ENCODE measurements at regions not wholly inside any gene's neighbourhood (a gene's known extent, or its start where the extent isn't known, plus 50 kb on each side); places are given as distances from the start of the nearest gene placed in this dataset.

GRCh38 chr6:119431799-119432198, 82.2 kb upstream of the MAN1A1 start:
- TF ChIP-seq FOXP2 (optimal IDR thresholded peaks at IDR 0.05; ENCODE audit: borderline replicate concordance, extremely low read depth, extremely low read length, insufficient read depth) (no peak), POLR2AphosphoS5 (IDR thresholded peaks at IDR 0.05; ENCODE audit: low read depth, low read length) (no peak), SIN3A (IDR thresholded peaks at IDR 0.05; ENCODE audit: borderline replicate concordance, insufficient read depth, low read length) (no peak), TAF1 (IDR thresholded peaks at IDR 0.05; ENCODE audit: borderline replicate concordance, insufficient read depth, low read length) (no peak)
- TF ChIP-seq, protein P1, sequence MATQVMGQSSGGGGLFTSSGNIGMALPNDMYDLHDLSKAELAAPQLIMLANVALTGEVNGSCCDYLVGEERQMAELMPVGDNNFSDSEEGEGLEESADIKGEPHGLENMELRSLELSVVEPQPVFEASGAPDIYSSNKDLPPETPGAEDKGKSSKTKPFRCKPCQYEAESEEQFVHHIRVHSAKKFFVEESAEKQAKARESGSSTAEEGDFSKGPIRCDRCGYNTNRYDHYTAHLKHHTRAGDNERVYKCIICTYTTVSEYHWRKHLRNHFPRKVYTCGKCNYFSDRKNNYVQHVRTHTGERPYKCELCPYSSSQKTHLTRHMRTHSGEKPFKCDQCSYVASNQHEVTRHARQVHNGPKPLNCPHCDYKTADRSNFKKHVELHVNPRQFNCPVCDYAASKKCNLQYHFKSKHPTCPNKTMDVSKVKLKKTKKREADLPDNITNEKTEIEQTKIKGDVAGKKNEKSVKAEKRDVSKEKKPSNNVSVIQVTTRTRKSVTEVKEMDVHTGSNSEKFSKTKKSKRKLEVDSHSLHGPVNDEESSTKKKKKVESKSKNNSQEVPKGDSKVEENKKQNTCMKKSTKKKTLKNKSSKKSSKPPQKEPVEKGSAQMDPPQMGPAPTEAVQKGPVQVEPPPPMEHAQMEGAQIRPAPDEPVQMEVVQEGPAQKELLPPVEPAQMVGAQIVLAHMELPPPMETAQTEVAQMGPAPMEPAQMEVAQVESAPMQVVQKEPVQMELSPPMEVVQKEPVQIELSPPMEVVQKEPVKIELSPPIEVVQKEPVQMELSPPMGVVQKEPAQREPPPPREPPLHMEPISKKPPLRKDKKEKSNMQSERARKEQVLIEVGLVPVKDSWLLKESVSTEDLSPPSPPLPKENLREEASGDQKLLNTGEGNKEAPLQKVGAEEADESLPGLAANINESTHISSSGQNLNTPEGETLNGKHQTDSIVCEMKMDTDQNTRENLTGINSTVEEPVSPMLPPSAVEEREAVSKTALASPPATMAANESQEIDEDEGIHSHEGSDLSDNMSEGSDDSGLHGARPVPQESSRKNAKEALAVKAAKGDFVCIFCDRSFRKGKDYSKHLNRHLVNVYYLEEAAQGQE (IDR thresholded peaks at IDR 0.05; ENCODE audit: insufficient read depth in 1 of 2, low read depth in 2 of 2, low read length in 2 of 2), result no peak

- TF ChIP-seq FOXP2 (optimal IDR thresholded peaks at IDR 0.05; ENCODE audit: borderline replicate concordance, extremely low read depth, extremely low read length, insufficient read depth), result no peak
- TF ChIP-seq TAF1 (IDR thresholded peaks at IDR 0.05; ENCODE audit: borderline replicate concordance, insufficient read depth, low read length), result no peak
- TF ChIP-seq SIN3A (IDR thresholded peaks at IDR 0.05; ENCODE audit: borderline replicate concordance, insufficient read depth, low read length), result no peak
- TF ChIP-seq, protein P1 (IDR thresholded peaks at IDR 0.05; ENCODE audit: insufficient read depth in 1 of 2, low read depth in 2 of 2, low read length in 2 of 2), result no peak
- TF ChIP-seq POLR2AphosphoS5 (IDR thresholded peaks at IDR 0.05; ENCODE audit: low read depth, low read length), result no peak
Observed at GRCh38 chr6:119430805-119431204, 81.2 kb upstream of the MAN1A1 start.

GRCh38 chr6:119428633-119429032, 79.1 kb upstream of the MAN1A1 start:
- no peak for TF ChIP-seq TAF1 (IDR thresholded peaks at IDR 0.05; ENCODE audit: borderline replicate concordance, insufficient read depth, low read length)
- TF ChIP-seq, protein P1 (IDR thresholded peaks at IDR 0.05; ENCODE audit: insufficient read depth in 1 of 2, low read depth in 2 of 2, low read length in 2 of 2), result no peak
- TF ChIP-seq FOXP2 (optimal IDR thresholded peaks at IDR 0.05; ENCODE audit: borderline replicate concordance, extremely low read depth, extremely low read length, insufficient read depth), result no peak
- no peak for TF ChIP-seq SIN3A (IDR thresholded peaks at IDR 0.05; ENCODE audit: borderline replicate concordance, insufficient read depth, low read length)
- TF ChIP-seq POLR2AphosphoS5 (IDR thresholded peaks at IDR 0.05; ENCODE audit: low read depth, low read length), result no peak

DNA sequence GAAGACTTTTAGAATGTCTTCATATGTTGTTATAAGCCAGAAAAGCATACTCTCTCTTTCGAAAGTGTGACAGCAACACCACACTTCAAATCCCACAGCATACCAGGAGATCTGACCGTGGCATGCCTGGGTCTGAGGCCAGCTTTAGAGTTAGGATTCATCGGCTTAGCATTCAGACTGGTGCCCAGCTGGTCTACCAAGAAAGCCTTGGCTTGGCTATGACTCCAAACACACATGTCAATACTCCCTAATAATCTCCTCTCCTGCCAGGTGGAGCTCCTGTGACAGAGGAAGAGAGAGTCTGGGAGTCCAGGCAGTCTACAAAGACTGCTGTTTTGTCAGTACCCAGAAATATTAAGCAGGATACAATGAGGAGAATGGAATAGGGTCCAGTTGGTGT, 77.1 kb upstream of the MAN1A1 start:
- TF ChIP-seq SIN3A (IDR thresholded peaks at IDR 0.05; ENCODE audit: borderline replicate concordance, insufficient read depth, low read length), result no peak
- TF ChIP-seq, protein P1 (IDR thresholded peaks at IDR 0.05; ENCODE audit: insufficient read depth in 1 of 2, low read depth in 2 of 2, low read length in 2 of 2), result no peak
- no peak for TF ChIP-seq FOXP2 (optimal IDR thresholded peaks at IDR 0.05; ENCODE audit: borderline replicate concordance, extremely low read depth, extremely low read length, insufficient read depth)
- no peak for TF ChIP-seq TAF1 (IDR thresholded peaks at IDR 0.05; ENCODE audit: borderline replicate concordance, insufficient read depth, low read length)
- no peak for TF ChIP-seq POLR2AphosphoS5 (IDR thresholded peaks at IDR 0.05; ENCODE audit: low read depth, low read length)

GRCh38 chr6:119423996-119424395, 74.4 kb upstream of the MAN1A1 start:
- TF ChIP-seq FOXP2 (optimal IDR thresholded peaks at IDR 0.05; ENCODE audit: borderline replicate concordance, extremely low read depth, extremely low read length, insufficient read depth), result no peak
- TF ChIP-seq, protein P1 (IDR thresholded peaks at IDR 0.05; ENCODE audit: insufficient read depth in 1 of 2, low read depth in 2 of 2, low read length in 2 of 2), result no peak
- no peak for TF ChIP-seq SIN3A (IDR thresholded peaks at IDR 0.05; ENCODE audit: borderline replicate concordance, insufficient read depth, low read length)
- no peak for TF ChIP-seq TAF1 (IDR thresholded peaks at IDR 0.05; ENCODE audit: borderline replicate concordance, insufficient read depth, low read length)
- TF ChIP-seq POLR2AphosphoS5 (IDR thresholded peaks at IDR 0.05; ENCODE audit: low read depth, low read length), result no peak

All from PFSK-1 (cell line).